HG03139 (cell line): ENCODE measurements at regions not wholly inside any gene's neighbourhood (a gene's known extent, or its start where the extent isn't known, plus 50 kb on each side); places are given as distances from the start of the nearest gene placed in this dataset.
"Not testable (repeated sequence)": the region's sequence is repeated elsewhere in the genome, so short reads cannot be mapped to it uniquely, and the experiment has no call there.

ENCODE experiments used
- ATAC-seq: cut with Tn5 transposase; IDR thresholded peaks from one replicate; pipeline ENCODE4 v1.9.1; 2021; ENCODE audit not compliant: unreplicated experiment

- no peak for ATAC-seq
Measured at GRCh38 chr2:150371044-150371818, 116.2 kb downstream of the RND3 start.

- no peak for ATAC-seq
Measured at GRCh38 chr2:150370561-150370960, 116.9 kb downstream of the RND3 start.

- ATAC-seq: no peak
Measured at GRCh38 chr2:150369862-150370261, 117.6 kb downstream of the RND3 start.

GRCh38 chr2:150358468-150358807, 129.0 kb downstream of the RND3 start:
- no peak for ATAC-seq

- no peak for ATAC-seq
Measured at GRCh38 chr2:150357770-150358467, 129.5 kb downstream of the RND3 start.

GRCh38 chr2:150355440-150355839, 132.0 kb downstream of the RND3 start:
- ATAC-seq: no peak

GRCh38 chr2:150353376-150353775, 134.1 kb downstream of the RND3 start:
- no peak for ATAC-seq

GRCh38 chr2:150351922-150352321, 135.5 kb downstream of the RND3 start:
- ATAC-seq: no peak

- ATAC-seq: no peak
Measured at GRCh38 chr2:150350500-150350899, 137.0 kb downstream of the RND3 start.

- no peak for ATAC-seq
Measured at GRCh38 chr2:150346806-150347205, 140.7 kb downstream of the RND3 start.

- no peak for ATAC-seq
Measured at GRCh38 chr2:150341982-150342680, 145.3 kb downstream of the RND3 start.

GRCh38 chr2:150339951-150340350, 147.5 kb downstream of the RND3 start:
- no peak for ATAC-seq

- no peak for ATAC-seq
Measured at GRCh38 chr2:150339282-150339681, 148.2 kb downstream of the RND3 start.

- no peak for ATAC-seq
Measured at GRCh38 chr2:150335596-150335995, 151.9 kb downstream of the RND3 start.

- ATAC-seq: no peak
Measured at GRCh38 chr2:150332383-150332782, 155.1 kb downstream of the RND3 start.

- ATAC-seq: no peak
Measured at GRCh38 chr2:150327564-150328489, 159.6 kb downstream of the RND3 start.

- ATAC-seq: no peak
Measured at GRCh38 chr2:150325656-150326314, 161.7 kb downstream of the RND3 start.

- ATAC-seq: not testable (repeated sequence)
Measured at GRCh38 chr2:150323071-150323470, 164.4 kb downstream of the RND3 start.

- no peak for ATAC-seq
Measured at GRCh38 chr2:150320608-150321007, 166.9 kb downstream of the RND3 start.
